ENCODE measurements at regions not wholly inside any gene's neighbourhood (a gene's known extent, or its start where the extent isn't known, plus 50 kb on each side); places are given as distances from the start of the nearest gene placed in this dataset.

DNA sequence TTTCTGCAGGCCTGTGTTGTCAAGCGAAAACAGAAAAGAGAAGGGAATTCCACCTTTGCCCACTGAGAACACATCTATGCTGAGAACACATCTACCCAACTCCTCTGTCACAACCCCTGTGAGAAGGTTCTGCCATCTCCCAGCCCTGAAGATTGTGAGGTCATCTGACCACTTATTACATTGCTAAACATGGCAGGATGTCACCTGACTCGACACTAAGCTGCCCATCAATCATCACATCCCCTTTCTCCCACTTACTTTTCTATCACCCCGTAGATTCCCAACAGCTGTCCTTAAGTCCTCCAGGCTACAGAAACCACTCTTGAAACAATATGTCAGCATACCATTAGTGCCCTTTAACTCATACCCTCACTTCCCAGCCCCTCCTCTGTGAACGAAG is 64.2 kb upstream of the PRSS3 start:
- BruUV-seq (replicated peaks), result no TSS peak
- Histone ChIP-seq H3K9me3 (replicated peaks; ENCODE audit: control insufficient read depth, insufficient read depth, low read length) (no peaks in the 10 kb centered on the region), H3K27me3 (ENCODE audit: control insufficient read depth in 2 of 2, insufficient read depth in 2 of 2, low read length in 2 of 2) (peaks cover 1 to 5% of the 10 kb centered on the region in 2 experiments), H3K36me3 (ENCODE audit: control insufficient read depth in 2 of 2, extremely low read depth in 1 of 2, insufficient read depth in 2 of 2, low read length in 2 of 2) (no peaks in the 10 kb centered on the region), H3K27ac (ENCODE audit: insufficient read depth, low read depth, low read length) (no peak overlapping the region), H4K20me1 (replicated peaks; ENCODE audit: control insufficient read depth, extremely low read depth, insufficient read depth, low read length) (no peaks in the 10 kb centered on the region), H3K4me1 (ENCODE audit: control insufficient read depth, extremely low read depth, insufficient read depth, low read length) (no peaks in the 10 kb centered on the region), H3K9ac (replicated peaks; ENCODE audit: extremely low read depth, insufficient read depth, low read length) (no peak overlapping the region), H3K79me2 (ENCODE audit: control insufficient read depth, insufficient read depth, low read length) (no peaks in the 10 kb centered on the region), H3K4me3 (replicated peaks in 1 of 3; ENCODE audit: insufficient read depth in 1 of 3, low read depth in 1 of 3, low read length in 3 of 3) (no peak overlapping the region), H2AFZ (ENCODE audit: low read depth, low read length) (no peak overlapping the region), H3K4me2 (ENCODE audit: insufficient read depth, low read length) (no peak overlapping the region), H3K9me1 (replicated peaks; ENCODE audit: control insufficient read depth, extremely low read depth, insufficient read depth, low read length) (no peaks in the 10 kb centered on the region)
- dilution Hi-C loops (cut with MboI; ENCODE audit: extremely low pct_ligation_motif_present, low sequenced_read_pairs) (no loop called here), intact Hi-C loops (cut with micrococcal nuclease) (no loop called here)
- DNase-seq (ENCODE audit: low read depth, low spot score), result no peak
- no peak for FAIRE-seq
- CTCF ChIA-PET, result interaction anchor here (0.9 to 4.8 kb wide), 3 partner anchors 11 to 107 kb away, joined by 3 to 31 read pairs (median 6); no protein-coding TSS in a partner anchor
- POLR2A ChIA-PET, result no interaction called here
- TF ChIP-seq POLR2A (IDR thresholded peaks at IDR 0.05; ENCODE audit: low read depth, low read length) (no peak), POLR2AphosphoS5 (IDR thresholded peaks at IDR 0.05; ENCODE audit: insufficient read depth, low read depth, low read length) (no peak), GATA2 (IDR thresholded peaks at IDR 0.05; ENCODE audit: insufficient read depth, insufficient read length, low read depth, low read length) (no peak), JUN (IDR thresholded peaks at IDR 0.05; ENCODE audit: borderline replicate concordance, insufficient read depth, insufficient read length, low read depth) (no peak), EZH2 (IDR thresholded peaks at IDR 0.05; ENCODE audit: borderline replicate concordance, low read depth, low read length, severe bottlenecking) (no peak), MYC (IDR thresholded peaks at IDR 0.05; ENCODE audit: low read depth, low read length) (no peak), FOS (IDR thresholded peaks at IDR 0.05; ENCODE audit: borderline replicate concordance, insufficient read depth, low read length) (no peak)
- TF ChIP-seq, protein P1, sequence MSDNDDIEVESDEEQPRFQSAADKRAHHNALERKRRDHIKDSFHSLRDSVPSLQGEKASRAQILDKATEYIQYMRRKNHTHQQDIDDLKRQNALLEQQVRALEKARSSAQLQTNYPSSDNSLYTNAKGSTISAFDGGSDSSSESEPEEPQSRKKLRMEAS (IDR thresholded peaks at IDR 0.05; ENCODE audit: insufficient read depth, insufficient read length), result no peak
- TF ChIP-seq, protein P2, sequence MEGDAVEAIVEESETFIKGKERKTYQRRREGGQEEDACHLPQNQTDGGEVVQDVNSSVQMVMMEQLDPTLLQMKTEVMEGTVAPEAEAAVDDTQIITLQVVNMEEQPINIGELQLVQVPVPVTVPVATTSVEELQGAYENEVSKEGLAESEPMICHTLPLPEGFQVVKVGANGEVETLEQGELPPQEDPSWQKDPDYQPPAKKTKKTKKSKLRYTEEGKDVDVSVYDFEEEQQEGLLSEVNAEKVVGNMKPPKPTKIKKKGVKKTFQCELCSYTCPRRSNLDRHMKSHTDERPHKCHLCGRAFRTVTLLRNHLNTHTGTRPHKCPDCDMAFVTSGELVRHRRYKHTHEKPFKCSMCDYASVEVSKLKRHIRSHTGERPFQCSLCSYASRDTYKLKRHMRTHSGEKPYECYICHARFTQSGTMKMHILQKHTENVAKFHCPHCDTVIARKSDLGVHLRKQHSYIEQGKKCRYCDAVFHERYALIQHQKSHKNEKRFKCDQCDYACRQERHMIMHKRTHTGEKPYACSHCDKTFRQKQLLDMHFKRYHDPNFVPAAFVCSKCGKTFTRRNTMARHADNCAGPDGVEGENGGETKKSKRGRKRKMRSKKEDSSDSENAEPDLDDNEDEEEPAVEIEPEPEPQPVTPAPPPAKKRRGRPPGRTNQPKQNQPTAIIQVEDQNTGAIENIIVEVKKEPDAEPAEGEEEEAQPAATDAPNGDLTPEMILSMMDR (IDR thresholded peaks at IDR 0.05; ENCODE audit: extremely low read depth in 1 of 2, insufficient read depth in 1 of 2, low read depth in 1 of 2, low read length in 2 of 2), result no peak

All from endothelial cell of umbilical vein (primary cell).